HPDE6-E6E7 (cell line): ENCODE measurements at regions not wholly inside any gene's neighbourhood (a gene's known extent, or its start where the extent isn't known, plus 50 kb on each side); places are given as distances from the start of the nearest gene placed in this dataset.
"Not testable (repeated sequence)": the region's sequence is repeated elsewhere in the genome, so short reads cannot be mapped to it uniquely, and the experiment has no call there.

Experiments used
- DNase-seq: peaks from one replicate; pipeline ENCODE4 v3.0.0; 2011; ENCODE audit warnings: missing footprints; ENCODE audit errors: extremely low spot score

GRCh38 chr3:137111497-137111896 lies 153.7 kb downstream of the IL20RB start:
- no peak for DNase-seq

DNA sequence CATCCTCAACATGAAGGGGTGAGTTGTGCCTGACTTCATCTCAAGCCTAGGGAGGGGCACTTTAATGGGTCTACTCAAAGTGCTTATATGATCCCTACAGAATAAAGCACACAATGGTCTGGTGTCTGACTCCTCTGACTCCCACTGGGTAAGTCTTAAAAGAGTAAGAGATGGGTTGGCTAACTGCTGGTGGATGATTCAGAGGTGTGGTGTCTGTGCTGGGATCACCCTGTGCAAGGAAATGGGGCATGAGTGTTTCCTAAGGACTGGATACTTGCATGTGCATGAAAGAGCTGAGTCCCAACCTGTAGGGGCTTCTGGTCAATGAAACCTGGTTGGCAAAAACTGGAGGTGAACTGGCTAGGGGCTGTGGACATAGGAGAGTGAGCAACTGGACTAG lies 158.8 kb downstream of the IL20RB start:
- DNase-seq, result no peak

- DNase-seq, result no peak
Observed at GRCh38 chr3:137121704-137122314, 164.0 kb downstream of the IL20RB start.

DNA sequence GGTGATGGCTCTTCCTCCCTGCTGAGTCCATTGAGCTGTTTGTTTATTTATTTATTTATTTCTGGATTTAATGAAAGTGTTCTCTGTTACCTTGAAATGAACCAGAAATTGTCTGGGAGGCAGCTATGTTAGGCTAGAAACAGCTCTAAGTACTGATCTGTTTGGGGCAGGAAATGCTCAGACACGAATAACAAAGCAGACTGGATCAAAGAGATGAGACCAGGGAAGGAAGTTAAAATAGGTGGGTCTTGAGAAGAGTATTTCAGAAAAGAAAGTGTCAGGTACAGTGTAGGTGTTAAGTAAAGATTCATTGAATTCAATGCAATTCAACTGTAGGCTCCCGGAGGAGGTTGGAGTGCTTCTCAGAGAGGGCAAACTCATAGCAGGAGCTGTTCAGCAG lies 173.3 kb downstream of the IL20RB start:
- DNase-seq, result no peak

GRCh38 chr3:137134431-137134830 lies 176.6 kb downstream of the IL20RB start:
- DNase-seq, result no peak

- no peak for DNase-seq
Observed at GRCh38 chr3:137148406-137148805, 190.6 kb downstream of the IL20RB start.

GRCh38 chr3:137148917-137149316 lies 191.1 kb downstream of the IL20RB start:
- DNase-seq, result no peak

DNA sequence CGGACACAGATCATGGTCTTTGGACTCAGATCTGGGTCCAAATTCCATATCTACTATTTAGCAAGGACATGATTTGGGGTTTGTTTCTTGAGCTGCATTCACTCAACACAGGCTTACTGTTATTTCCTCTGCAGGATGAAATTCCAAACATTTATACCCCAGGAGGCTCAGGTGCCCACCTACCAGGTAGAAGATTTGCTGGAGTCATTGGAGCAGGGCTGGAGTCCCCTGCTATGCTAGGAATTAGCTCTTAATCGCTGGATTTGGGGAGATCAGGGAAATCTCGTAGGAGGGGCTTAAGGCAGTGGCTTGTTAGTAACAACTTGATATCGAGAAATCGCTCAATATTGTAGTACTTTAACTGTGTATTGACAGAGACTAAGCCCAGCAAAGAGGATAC lies 193.0 kb downstream of the IL20RB start:
- DNase-seq, result no peak

- not testable (repeated sequence) for DNase-seq
Observed at GRCh38 chr3:137153046-137153445, 195.3 kb downstream of the IL20RB start.

- no peak for DNase-seq
Observed at GRCh38 chr3:137163241-137163871, 205.6 kb downstream of the IL20RB start.

- DNase-seq, result no peak
Observed at GRCh38 chr3:137163958-137164357, 206.2 kb downstream of the IL20RB start.

GRCh38 chr3:137165117-137165806 lies 207.5 kb downstream of the IL20RB start:
- peak; percentile 55 for DNase-seq

GRCh38 chr3:137171834-137172603 lies 214.2 kb downstream of the IL20RB start:
- peak; percentile 34 for DNase-seq

DNA sequence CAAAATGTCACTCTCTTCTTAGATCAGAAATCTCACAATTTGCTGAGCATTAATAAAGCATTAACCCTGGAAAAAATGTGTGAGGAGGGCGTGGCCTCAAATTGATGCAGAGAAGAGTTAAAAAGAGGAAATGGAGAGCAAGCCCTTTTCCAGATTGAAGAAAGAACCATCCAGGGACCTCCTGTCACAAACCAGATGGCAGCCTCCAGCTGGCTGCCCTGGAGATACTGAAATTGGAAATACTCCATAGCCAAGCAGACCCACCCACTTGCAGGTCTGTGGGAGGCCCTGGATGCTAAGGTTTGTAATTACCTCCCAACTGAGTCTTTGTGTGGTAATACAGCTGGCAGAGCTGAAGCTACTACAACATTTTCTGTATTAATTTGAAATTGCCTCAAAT lies 214.9 kb downstream of the IL20RB start:
- DNase-seq, result no peak

- no peak for DNase-seq
Observed at GRCh38 chr3:137174514-137174913, 216.7 kb downstream of the IL20RB start.

GRCh38 chr3:137180220-137180619 lies 222.4 kb downstream of the IL20RB start:
- DNase-seq, result no peak

GRCh38 chr3:137191133-137191923 lies 233.5 kb downstream of the IL20RB start:
- DNase-seq, result no peak

DNA sequence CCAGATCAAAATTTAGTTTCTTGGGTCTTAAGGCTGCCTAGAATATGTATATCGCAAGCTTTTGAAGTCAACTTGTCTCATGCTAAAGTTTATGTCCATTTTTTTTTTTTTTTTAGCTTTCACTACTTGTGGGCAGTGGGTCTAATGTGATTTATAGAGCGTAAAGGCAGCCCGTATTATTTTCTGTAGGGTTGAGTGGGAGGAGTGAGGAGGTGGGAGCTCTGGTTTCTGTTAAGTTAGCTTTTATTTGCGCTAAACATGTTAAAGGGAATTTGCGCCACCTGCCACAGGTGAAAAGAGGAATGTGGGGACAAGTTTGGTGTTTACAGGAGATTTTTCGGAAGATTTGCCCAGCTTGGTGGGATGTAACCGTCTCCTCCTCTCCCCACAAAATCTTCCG lies 234.2 kb downstream of the IL20RB start:
- no peak for DNase-seq

DNA sequence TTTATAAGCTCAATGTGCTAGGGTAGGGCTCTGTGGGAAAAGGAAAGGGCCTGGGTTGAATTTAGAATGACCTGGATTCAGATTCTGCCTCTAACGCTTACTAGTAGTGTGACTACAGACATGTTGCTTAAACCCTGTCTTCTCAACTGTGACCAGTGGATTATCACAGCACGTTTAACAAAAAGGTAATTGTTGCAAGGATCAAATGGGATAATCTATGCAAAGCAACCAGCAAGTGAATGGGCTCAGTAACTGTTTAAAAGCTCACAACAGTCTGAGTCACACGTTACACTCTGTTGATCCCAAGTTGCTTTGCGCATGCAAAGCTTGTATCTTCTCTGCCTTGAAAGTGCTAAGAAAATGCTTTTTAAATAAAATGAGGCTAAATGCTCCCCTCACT lies 236.5 kb downstream of the IL20RB start:
- DNase-seq, result no peak

GRCh38 chr3:137198374-137198773 lies 240.6 kb downstream of the IL20RB start:
- DNase-seq, result not testable (repeated sequence)

DNA sequence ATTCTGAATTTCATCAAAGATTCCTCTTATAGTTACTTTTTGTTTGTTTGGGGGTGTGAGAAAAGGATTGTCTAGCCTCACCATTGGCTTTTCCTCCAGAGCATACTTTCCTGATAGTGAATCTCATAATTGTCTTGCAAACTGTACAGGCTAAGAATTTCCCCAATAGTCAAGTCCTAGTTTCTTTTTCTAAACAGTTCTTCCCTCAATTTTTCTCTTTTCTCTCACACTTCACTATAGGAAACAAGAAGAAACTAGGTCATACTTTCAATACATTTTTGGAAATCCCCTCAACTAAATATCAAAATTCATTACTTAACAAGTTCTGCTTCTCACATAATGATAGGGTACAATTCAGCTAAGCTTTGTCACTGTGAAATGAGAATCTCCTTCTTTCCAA lies 241.9 kb downstream of the IL20RB start:
- DNase-seq, result no peak

DNA sequence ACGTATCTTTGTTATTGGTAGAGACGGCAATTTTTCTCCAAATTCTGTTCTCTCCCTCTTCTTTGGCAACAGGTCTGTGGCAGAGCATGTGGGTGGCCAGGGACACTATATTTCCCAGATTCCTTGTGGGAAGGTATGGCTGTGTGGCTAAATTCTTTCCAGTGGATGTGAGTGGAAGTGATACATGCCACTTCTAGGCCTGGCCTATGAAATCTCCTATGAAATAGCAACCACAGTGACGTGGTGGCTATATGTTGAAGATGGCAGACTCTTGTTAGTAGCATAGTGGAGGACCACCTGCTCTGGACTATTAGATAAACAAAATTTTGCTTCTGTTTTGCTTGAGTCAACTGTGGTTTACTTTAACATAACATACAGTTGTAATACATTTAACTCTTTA lies 243.3 kb downstream of the IL20RB start:
- DNase-seq, result no peak
